ENCODE measurements at regions not wholly inside any gene's neighbourhood (a gene's known extent, or its start where the extent isn't known, plus 50 kb on each side); places are given as distances from the start of the nearest gene placed in this dataset.

- TF ChIP-seq CTCF (IDR thresholded peaks at IDR 0.05) (no peak), POLR2A (IDR thresholded peaks at IDR 0.05) (no peak)
Observed at GRCh38 chr10:118827053-118827452, 72.3 kb upstream of the CACUL1 start.

Measured in adrenal gland (tissue), 5 donors.